Stimulated activated CD4-positive, alpha-beta T cell treated with anti-CD3 and anti-CD28 coated beads, Interleukin-1b, Interleukin-23, amount 100 ng/mL, for 48 hours (primary cell): ENCODE measurements at regions not wholly inside any gene's neighbourhood (a gene's known extent, or its start where the extent isn't known, plus 50 kb on each side); places are given as distances from the start of the nearest gene placed in this dataset.
"Not testable (repeated sequence)": the region's sequence is repeated elsewhere in the genome, so short reads cannot be mapped to it uniquely, and the experiment has no call there.

Experiments
- DNase-seq: peaks from one replicate; pipeline ENCODE4 v3.0.0-alpha.2; 2020

DNA sequence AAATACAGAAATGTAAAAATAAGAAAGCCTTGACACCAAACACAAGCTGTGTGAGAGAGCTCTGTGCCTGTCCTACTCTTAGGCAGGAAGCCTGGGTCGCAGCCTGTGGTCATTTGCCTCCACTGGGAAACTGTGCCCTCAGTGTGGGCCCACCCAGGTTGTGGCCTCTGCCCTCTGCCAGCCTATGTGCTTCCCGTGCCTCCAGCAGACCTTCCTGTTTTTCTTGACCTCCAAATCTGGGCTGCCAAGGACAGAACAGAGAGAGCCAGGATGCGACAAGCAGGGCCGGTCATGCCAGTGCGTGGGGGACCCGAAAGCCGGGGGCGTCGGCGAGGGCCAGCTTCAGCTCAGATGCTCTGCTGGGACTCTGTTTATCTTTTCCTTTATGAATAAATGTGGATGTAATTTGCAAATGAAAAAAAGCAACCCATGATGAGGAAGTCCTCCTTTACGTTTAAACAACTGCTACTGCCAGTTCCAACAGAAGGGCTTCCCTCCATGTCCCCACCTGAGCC, 189.2 kb upstream of the EXOC2 start:
- no peak for DNase-seq

DNA sequence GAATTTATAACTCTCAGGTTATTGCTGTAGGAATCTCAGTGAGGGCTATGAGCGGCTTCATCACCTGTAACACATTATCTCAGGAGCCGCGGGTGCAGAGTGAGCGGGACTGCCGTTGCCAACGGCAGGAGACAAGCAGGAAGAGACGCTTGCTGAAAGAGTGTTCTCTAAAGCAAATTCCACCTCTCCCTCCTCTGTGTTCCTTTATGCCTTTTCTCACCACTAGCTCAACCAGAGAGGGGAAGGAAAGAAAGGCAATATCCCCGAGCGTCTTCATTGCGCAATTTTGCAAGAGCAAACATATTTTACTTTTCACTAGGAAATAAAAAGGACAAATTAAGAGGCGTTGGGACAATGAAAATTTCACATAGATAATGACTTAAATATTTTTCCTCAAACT, 185.2 kb upstream of the EXOC2 start:
- no peak for DNase-seq

DNA sequence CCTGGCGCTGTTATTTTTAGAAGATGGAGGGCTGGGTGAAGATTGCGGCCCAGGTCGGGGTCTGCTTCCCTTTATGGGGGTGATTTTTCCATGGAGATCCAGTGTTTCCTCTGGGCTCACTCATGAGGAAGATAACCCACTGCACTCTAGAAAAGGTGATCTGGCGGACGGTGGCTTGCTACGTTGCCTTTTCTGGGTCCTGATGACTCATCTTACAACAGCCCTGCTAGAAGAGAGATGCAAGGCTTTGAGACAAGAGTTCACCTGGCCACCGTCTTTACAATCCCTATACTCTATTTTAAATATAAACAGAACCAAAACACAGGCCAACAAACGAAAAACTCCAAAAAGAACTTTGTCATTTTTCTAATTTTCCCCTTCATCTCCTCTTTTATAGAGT, 182.1 kb upstream of the EXOC2 start:
- no peak for DNase-seq

DNA sequence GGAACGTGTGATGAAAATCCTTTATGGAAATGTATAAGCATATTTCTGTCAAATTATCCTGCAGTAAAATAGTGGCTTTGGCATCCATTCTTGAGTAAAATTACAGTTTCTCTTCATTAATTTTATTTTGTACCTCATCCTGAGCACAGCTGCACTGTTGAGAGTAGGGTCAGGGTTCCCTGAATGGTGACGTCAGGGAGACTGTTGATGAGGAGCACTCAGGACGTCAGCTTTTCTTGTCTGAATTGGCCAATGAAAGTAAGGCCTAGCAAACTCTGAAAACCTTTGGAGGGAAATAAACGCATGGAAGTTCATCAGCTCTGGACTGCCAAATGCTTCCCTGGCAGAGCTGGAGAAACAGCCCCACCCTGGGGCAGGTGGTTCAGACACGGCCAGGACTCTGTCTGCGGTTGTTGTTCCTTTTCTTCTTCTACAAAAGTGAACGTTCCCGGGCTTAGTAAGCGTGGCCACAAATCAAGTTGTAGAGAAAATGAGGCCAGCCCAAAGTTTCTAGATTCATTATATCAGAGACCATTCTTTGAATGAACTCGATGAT, 179.7 kb upstream of the EXOC2 start:
- no peak for DNase-seq

DNA sequence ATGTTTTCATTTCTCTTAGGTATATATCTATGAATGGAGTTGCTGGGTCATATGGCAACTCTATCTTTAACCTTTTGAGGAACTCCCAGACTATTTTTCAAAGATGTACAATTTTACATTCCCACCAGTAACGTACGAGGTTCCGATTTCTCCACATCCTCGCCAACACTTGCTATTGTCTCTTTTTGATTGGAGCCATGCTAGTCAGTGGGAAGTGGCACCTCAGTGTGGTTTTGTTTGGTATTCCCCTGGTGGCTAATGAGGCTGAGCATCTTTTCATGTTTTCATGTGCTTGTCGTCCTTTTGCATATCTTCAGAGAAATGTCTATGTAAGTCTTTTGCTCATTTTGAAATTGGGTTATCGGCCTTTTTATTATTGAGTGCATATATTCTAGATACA, 178.6 kb upstream of the EXOC2 start:
- no peak for DNase-seq

DNA sequence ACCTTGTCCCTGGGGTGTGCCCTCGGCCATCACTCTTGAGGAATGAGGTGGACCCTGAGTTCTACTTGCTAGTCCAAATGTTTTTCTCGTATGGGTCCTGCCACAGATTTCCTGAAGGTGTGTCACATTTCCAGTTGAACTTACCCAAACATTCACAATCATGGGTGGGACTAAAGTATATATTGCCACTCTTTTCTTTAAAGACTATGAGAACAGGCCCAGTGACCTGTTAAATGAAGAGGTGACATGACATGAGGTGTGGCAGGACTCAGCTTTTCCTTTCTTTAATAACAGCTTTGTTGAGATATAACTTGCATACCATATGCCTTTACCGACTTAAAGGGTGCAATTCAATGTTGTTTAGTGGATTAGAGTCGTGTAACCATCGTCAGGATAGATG, 177.2 kb upstream of the EXOC2 start:
- DNase-seq = no peak

DNA sequence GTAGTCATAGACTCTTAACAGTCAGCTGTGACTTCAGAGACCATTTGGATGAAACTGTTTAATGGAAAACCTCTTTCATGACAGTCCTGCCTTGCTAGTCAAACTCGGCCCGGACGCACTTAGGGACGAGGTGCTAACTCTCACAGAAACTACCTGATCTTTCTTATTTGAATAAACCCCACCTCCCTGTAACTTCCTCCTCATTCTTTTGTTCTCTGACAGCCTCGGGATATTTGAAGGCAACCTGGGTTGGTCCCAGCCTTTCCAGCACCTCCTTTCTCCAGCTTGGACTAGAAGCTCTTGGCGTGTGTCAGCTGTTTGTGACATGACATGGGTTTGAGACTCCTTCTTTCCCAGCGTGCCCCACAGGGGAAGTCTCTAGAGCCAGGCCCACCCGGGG, 175.3 kb upstream of the EXOC2 start:
- no peak for DNase-seq

DNA sequence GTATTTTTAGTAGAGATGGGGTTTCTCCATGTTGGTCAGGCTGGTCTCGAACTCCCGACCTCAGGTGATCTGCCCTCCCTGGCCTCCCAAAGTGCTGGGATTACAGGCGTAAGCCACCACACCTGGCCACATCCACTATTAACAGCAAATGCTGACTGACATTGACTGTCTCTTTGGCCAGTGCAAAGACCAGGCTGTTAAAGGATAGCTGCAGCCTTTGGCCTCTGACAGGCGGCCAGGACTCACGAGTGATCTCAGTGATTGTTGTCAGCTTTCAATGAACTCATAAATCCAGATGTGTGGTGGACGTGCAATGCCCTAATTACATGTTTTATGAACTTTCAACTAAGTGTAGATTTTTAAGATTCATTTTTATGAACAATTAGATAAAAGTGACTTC, 174.4 kb upstream of the EXOC2 start:
- DNase-seq = no peak

DNA sequence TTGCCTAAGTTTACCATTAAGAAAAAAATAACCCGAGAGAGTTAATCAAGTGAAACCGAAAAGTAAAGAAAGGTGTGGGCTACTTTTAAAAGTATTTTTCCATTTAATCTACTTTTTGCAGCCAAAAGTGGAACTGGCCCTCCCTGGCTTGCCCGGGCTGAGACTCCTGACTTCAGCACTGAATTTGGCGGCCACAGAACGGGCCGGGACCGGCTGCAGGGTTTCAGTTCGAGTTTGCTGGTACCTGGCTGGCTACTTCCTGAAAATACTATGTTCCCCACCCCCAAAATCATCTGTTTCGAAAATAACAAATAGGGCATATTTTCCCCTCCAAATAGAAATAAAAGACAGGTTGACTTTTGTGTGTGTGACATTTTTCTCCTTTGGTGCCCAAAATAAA, 173.4 kb upstream of the EXOC2 start:
- DNase-seq = no peak

DNA sequence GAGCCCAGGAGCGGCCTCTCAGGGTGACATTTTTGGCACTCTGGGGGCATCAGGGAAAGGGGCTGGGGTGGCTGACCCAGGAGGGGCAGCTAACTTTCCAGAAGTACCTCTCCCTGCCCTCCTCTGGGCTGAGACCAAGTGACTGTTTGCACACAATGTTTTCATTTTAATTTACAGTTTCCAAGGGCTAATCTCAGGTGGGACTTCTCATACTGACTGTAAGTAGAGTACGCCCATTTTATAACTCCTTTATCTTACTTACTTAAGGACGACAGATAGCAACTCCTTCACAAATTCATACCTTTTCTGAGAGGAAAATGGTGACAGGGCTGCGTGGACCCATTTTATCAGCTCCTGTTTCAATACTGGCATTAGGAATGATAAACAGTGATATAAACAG, 172.9 kb upstream of the EXOC2 start:
- no peak for DNase-seq

DNA sequence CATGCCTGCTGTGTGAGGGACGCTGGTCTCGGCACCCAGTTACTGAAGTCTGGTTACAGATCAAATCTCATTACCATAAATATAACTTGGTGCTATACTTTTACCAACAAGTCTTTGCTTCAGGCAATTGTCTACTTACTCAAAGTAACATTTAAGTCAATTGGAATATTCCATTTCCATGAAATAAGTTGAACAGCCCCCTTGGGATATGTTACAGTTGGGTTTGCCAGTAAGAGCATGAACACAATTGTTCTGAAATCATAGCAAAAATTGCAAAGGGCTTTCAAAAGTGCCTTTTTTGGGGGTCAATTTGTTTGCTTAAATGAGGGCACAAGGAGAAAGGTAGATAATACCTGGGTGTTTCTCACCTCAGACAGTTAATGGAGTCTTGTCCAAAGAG, 170.9 kb upstream of the EXOC2 start:
- DNase-seq = no peak

DNA sequence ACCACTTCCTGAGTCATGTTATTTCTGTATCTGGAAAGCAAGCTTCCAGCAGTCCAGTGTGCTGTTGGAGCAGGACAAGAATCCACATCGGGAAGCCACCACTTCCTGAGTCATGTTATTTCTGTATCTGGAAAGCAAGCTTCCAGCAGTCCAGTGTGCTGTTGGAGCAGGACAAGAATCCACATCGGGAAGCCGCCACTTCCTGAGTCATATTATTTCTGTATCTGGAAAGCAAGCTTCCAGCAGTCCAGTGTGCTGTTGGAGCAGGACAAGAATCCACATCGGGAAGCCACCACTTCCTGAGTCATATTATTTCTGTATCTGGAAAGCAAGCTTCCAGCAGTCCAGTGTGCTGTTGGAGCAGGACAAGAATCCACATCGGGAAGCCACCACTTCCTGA, 170.2 kb upstream of the EXOC2 start:
- not testable (repeated sequence) for DNase-seq

DNA sequence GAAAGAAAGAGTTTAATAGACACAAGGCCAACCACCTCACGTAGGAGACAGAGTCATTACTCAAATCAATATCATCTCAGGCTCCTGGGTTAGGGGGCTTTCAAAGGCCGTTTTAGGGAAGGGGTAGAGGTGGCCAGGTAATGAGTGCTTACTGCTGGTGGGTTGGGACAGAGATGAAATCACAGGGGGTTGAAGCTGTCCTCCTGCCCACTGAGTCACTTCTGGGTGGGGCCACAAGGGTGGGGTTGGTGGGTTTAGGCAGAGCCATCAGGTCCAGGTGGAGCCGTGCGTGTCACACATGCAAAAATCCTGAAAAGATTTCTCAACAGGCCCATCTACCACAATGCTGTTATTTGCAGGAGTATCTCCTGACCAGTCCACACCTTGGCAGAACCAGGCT, 167.0 kb upstream of the EXOC2 start:
- DNase-seq = no peak

DNA sequence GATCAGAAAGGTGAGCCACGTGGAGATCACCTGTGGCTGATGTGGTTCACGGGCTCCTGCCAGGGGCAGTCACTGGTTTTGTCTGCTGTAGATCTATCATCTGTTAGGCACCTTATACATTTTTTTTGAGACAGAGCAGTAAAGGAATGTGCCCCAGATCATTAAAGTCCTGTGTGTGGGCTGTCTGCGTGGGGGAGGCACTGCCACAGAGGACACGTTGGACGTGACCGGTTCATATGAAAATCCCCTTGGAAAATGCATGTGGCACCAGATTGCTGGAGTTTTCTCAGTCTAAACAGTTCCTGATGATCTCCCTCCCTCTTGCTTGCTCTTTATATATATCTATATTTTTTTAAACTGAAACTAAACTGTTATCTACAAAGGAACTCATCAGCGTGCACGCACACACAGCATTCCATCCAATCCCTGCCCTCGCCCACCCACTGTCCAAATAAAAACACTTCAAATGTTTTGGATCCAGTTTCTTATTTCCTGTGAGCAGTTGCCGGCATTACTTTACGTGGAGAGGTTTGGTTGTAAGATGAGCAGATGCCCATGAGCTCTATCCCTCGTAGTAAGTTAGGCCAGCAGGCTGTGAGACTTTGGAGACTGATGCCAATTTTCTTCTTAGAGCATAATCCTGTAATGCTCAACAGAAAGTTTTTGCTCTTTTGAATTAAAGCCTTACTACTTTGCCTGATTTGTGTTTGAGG, 161.6 kb upstream of the EXOC2 start:
- no peak for DNase-seq

DNA sequence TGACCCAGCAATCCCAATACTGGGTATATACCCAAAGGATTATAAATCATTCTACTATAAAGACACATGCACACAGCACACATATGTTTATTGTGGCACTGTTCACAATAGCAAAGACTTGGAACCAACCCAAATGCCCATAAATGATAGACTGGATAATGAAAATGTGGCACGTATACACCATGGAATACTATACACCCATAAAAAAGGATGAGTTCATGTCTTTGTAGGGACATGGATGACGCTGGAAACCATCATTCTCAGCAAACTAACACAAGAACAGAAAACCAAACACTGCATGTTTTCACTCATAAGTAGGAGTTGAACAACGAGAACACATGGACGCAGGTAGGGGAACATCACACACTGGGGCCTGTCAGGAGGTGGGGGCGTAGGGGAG, 159.3 kb upstream of the EXOC2 start:
- DNase-seq = not testable (repeated sequence)

DNA sequence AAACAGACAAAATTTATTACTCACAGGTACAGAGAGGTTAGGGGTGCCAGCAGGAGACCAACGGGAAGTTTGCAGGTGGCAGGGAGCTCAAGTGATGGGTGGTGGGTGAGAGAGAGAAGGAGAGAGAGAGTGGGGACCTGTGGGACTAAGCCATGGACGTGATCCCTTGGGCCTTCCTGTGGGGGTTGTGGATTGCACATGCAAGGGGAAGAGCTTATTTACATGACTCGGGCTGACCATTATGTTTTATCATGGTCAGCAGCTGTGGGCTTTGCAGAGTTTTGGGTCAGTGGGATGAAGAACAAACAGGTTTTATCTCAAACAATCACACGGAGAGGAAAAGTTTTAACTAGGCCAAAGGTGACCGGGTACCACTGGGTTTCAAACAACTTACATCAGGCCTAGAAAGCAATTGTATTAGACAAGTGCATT, 156.2 kb upstream of the EXOC2 start:
- DNase-seq = no peak

DNA sequence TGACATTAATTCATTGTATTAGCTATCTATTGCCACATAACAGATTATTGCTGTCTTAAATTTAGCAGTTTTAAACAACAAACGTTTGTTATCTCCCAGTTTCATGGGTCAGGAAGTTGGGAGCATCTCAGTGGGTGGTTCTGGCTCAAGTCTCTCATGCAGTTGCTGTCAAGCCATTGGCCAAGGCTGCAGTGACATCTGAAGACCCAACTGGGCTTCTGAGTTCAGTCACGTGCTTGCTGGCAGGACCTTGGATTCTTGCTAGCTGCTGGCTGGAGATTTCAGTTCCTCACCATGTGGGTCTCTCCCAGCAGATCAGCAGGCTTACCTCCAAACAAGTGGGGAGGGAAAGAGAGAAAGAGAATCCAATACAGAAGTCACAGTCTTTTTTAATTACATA, 152.6 kb upstream of the EXOC2 start:
- no peak for DNase-seq

DNA sequence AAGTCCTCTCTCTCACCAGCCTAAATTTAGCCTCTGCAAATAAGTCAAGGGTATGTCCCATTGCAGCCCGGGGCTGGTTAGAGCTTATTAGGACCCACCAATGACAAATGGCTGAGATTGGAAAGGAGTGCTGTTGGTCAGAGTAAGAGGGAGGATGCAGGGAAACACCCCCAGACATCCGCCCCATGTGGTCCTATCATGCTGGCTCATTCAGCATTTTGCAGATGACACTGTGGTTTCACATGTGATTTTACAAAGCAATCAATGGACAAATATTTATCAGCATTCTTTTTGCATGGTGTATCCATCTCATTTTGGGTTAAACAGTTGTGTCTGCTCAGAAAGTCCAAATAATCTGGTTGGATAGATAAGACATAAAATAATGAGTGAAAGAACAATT, 152.2 kb upstream of the EXOC2 start:
- no peak for DNase-seq

DNA sequence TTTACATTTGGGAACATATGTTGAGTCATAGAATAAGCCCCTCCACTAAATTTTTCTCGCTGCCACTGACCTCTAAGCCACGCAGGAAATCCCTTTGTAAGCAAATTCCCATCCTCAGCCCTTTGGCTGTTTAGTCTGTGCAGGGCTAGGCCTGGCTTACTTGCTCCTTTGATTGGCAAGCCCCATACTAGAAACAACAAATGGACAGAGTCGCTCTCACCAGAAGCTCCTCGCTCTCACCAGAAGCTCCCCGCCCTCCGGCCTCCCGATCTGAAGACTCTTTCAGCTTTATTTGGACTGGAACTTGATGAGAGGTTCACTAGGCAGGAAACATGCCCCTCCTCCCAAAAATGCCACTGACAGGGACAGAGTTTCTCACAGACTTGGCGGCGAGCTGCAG, 149.2 kb upstream of the EXOC2 start:
- DNase-seq = no peak

DNA sequence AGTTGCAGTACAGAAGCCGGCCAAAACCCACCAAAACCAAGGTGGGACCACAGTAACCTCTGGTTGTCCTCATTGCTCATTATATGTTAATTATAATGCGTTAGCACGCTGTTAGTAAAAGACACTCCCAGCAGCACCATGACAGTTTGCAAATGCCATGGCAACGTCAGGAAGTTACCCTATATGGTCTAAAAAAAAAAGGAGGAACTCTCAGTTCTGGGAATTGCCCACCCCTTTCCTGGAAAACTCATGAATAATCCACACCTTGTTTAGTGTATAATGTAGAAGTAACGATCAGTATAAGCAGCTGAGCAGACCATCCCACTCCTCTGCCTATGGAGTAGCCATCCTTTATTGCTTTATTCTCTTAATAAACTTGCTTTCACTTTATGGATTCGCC, 148.6 kb upstream of the EXOC2 start:
- no peak for DNase-seq

DNA sequence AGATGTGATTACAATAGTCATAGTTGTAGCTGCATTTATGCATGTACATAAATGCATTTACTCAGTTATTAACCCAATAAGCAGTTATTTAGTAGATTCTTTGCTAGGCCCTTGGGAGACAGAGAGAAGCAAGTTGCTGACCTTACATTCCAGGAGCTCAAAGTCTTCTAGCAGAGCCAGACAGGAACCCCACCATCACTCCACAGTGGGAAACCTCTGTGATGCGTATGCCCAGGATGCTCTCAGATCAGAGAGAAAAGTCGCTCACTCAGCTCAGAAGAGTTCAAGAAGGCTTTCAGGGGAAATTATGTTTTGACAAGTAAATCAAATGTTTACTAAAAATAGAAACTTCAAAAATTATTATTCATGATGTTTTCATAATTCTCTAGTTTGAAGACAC, 146.3 kb upstream of the EXOC2 start:
- no peak for DNase-seq

DNA sequence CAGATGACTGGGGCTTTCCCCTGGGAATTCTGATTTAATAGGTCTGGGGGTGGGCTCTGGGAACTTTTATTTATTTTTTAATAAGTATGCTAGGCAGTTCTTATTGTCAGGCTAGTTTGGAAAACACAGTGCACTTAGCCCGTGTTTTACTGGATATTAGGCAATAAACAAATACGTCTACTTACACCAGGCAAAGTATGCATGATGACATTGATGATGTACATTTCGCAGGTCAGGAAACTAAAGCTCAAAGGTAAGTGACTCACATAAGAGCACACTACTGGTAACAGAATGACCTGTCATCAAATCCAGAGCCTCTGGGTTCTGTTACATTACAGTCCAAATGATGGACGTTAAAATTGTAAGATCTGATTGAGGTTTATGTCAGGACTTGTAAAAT, 144.4 kb upstream of the EXOC2 start:
- DNase-seq = no peak

DNA sequence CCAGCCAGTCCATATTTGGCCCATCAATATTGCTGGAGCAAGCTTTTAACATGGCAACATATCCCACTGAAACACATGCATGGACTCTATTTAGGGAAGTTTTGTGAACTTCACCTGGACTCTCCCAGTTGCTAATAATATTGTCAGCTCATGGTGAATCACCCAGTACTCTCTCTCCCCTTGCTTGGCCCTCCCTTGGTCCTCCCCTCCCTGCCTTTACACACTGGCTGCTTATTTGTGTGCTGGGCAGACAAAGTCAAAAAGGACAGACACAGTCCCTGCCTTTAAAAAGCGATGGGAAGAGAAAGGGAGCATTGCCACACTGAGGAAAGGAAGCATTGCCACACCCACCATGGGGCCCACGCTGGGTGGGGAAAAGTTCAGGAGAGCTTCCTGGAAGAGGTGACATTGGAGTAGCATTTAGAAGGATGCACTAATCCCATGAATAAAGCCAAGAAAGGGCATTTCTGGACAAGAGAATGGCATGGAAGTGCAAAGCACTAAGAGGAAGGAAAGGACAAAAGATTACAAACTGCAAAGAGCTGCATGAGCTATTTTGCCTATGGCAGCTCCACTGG, 143.4 kb upstream of the EXOC2 start:
- DNase-seq = no peak

DNA sequence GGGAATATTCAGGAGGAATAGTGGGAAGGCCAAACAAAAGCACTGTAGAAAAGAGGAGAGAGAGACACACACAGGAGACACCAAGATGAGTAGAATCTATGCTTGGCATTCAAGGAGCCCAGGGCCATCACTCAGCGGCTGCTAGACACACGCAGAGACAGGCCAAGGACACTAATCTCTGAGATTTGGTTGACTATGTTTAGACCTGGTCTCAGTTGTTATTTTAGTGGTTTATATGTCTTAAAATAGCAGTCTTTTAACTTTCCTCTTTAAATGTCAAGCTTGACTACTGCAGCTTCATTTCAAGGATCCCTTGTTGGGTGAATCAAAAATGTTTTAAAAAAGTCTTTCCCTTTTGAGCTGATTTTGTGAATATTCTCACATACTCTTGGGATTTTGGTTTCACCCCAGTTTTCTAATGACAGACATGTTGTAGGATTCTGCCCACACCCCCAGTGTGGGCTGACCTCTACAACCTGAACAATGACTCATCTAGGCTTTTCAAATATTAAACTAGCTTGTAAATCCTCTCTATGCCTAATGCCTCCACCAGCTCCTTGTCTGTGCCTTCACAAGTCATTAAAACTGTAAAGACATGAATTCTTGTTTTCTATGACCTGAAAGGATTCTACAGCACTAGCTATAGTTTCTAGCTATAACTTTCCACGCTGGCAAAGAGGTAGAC, 142.7 kb upstream of the EXOC2 start:
- DNase-seq = no peak
